ENCODE measurements at regions not wholly inside any gene's neighbourhood (a gene's known extent, or its start where the extent isn't known, plus 50 kb on each side); places are given as distances from the start of the nearest gene placed in this dataset.
A peak's percentile ranks its signal among the peaks of the same experiment; 100 is the strongest.
"Not testable (repeated sequence)": the region's sequence is repeated elsewhere in the genome, so short reads cannot be mapped to it uniquely, and the experiment has no call there.

DNA sequence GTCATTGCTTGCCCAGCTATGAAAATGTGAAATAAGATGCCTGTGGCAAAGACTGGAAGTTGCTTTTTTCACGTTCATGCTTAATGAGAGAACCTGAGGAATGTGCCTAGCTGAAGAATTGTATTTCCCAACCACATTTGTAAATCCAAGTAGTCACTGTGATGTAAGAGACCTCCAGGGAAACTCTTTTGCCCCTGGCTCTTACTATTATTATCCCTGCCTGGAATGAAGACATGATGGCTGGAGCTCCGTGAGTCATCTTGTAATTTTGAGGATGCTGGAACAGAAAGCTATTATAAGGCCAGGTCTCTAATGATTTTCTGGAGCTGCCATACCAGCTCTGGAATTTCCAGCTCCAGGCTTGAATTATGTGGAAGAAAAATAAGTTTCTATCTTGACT, 894.3 kb downstream of the DIAPH3 start:
- no peak for DNase-seq

DNA sequence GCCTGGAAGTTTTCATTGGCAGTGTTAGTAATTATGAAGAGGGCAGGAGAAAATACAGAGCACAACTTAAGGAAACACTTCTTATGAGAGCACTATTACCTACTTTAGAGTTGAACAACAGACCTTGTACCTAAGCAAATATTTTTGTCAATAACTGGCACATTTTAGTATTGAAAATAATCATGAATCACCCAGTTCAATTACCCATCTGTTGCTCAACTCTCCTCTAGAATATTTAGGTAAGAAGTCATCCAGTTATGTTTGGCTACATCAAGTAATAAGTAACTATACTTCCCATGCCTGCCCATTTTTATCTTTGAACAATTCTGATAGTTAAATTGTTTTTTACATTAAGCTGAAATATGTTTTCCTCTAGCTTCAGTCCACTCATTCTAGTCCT, 893.4 kb downstream of the DIAPH3 start:
- DNase-seq = no peak

DNA sequence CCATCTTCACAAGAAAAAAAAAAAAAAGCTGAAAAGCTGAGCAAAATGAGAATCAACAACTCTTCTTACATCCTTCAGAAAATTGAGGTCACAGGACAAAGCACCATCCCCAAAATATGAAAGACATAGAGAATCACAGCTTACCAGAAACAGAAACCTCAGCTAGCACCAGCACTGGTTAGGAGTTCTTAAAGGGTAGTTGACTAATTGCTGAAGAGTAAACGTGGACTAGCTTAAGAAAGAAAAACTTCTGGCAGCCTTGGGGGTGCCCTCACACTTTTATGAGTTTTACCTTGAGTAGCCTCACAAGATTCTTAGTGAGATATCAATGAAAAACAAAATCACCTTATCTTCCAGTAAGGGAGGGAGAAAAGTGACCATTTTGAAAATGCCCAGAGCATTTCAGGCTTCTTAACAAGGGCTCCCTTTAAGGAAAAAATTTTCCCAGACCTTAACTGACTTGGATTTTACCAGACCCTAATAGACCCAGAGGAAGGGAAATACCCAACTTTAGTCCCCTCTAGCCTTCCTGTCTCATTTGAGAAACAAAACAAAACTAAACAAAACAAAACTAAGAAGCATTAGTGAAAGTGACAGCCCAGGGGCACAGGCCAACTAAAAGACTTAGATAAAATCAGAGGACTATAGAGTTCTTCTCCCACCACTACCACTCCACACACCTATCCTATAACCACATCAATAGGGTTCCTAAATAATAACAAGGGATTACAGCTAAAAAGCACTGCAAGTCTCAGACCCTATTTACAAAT, 888.6 kb downstream of the DIAPH3 start:
- no peak for DNase-seq

DNA sequence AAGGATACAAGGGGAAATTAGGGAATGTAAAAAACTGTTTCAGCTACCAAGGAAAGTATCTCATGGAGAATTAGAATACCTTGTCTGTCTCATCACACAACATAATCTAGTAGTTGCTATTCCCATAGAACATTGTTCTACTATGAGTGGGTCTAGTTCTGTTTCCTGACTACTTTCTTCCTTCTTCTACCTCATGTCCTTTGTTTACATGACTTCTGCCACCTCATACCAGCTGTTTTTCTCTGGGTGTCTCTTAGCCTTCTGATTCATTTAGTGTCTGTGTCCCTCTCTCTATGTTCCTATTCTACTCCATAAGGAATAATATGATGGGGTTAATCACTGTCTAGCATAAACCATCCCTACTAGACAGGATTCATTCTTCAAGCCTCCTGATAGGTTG, 887.3 kb downstream of the DIAPH3 start:
- DNase-seq = no peak

DNA sequence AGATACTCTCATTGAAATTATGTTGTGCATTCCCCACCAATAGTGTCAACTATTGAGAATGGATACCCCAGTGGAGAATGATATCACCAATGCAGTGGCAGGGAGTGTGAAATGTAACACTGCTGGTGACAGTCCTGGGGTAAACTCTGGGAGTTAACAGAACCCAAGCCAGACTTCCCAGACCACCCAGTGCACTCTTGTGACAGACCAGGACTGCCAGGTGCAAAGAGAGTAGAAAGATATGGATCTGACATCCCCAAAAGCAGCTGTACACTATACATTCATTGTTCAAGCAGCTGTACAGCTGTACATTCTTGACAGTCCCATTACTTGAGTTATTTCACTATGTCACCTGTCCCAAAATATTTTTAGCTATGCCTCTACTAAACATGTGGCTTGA, 886.6 kb downstream of the DIAPH3 start:
- no peak for DNase-seq

DNA sequence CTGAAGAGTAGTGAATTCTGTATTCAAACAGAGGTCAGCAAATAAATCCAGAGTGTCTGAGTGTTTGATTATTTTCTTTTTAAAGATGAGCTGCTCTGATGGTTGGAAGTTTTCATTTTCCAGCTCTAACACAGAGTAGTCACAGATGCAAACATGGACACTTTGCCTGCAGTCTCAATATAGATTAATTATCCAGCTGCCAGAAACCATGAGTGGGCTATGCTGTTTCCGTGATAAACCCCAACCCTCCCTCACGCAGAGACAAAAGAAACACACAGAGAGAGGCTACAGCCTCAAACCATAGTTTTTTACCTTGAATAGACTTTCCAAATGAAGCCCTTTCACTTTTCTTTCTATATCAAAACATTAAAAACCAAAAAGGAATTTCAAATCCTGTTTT, 884.7 kb downstream of the DIAPH3 start:
- no peak for DNase-seq

DNA sequence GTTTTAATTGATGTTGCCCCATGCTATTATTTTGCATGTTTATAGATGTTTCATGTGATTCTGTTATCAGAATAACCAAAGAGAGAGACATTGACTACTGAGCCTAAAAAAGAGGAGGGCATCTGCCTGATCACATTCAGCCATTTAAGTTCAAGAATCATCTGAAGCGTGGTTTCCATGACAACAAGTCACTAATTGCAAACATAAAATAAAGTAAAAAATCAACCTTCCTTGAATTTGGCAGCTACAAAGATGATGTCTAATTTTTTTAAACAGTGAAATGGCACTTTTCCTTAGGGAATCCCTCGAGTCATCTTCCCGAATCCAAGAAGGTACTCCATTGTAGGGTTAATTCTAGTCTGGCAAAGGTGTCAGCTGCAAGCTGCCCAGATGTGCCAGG, 884.2 kb downstream of the DIAPH3 start:
- no peak for DNase-seq

DNA sequence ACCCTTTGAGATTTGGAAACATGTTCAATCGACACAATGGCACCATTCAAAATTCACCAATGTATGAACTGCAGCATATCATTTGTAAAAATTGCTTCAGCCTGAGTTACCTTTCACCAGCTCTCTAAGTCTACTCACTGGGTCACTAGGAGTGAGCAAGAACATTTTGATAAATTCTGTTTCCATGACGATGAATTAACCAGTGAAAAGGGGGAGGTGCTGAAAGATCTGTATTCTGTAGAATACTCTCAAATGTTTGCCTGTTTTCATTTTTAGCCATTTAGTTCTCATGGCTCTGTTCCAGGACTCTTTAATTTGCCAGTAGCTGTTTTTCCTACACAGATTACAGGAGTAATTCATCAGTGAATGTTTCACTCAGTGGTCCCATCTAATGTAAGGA, 883.4 kb downstream of the DIAPH3 start:
- DNase-seq = no peak

DNA sequence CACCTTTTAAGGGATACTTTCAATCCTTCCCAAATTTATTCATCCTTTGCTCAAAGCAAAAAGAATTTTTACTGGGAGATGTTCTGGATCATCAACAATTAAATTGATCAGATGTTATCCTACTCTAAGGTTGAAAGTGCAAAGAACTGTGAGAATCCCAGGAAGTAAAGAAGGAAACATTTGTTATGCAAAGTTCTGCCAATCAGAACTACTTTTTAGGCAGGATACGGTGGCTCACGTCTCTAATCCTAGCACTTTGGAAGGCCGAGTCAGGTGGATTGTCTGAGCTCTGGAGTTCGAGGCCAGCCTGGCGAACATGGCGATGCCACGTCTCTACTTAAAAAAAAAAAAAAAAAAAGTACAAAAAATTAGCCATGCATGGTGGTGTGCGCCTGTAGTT, 882.3 kb downstream of the DIAPH3 start:
- DNase-seq = no peak

DNA sequence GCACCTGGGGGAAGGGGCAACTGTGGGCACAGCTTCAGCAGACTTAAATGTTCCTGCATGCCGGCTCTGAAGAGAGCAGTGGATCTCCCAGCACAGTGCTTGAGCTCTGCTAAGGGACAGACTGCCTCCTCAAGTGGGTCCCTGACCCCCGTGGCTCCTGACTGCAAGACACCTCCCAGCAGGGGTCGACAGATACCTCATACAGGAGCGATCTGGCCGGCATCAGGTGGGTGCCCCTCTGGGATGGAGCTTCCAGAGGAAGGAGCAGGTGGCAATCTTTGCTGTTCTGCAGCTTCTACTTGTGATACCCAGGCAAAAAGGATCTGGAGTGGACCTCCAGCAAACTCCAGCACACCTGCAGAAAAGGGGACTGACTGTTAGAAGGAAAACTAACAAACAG, 871.5 kb downstream of the DIAPH3 start:
- not testable (repeated sequence) for DNase-seq

DNA sequence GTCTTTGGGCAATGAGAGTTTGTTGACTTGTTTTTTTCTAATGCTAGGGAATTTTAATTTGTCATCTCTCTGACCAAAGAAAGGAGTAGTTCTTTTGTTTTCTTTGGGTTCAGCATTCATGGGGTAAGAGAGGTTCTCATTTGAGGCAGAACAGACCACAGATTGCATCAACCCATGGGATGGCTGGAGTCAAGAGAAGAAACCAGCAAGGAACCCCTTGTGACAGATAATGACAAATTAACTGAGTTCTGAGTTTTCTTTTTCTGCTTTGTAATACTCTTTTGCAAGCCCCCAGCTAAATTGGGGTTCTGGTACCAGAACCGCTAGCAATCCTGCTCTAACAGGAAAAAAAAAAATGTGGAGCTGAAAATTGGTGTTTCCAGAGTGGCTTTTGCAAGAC, 864.1 kb downstream of the DIAPH3 start:
- DNase-seq = no peak

DNA sequence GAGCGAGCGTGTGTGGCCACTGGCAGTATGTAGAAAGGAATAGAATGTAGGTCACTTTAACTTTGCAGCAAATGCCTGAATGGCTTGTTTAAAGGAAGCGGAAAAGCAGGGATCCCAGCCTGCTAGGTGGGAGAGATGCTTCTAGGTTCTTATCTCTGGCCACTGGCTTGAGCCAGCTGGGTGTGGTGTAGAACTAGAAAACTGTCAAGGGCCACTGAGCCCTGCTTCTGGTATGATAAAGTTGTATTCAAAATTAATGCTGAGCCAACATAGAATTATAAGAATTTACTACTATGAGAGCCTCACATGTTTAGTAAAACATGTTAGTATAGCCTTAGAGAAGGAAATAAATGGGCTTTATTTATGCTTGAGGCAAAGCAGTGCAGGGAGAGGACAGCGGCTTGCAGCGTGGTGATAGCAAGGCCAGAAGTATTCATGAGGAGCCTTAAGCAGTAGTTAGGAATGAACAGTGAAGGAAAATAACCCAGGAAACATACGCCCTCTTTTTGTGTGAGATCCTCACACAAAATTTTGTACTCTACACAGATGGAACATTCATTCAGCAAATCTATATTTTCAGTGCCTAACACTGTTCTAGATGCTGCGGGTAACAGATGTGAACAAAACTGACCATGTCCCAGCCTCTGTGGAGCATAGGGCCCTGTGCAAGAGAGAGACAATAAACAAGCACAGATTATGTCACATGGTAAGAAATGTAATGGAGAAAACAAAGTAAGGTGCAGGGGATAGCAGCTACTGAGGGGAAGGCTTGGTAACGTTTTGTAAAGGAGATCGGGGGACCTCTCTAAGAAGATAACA, 863.2 kb downstream of the DIAPH3 start:
- DNase-seq = no peak

DNA sequence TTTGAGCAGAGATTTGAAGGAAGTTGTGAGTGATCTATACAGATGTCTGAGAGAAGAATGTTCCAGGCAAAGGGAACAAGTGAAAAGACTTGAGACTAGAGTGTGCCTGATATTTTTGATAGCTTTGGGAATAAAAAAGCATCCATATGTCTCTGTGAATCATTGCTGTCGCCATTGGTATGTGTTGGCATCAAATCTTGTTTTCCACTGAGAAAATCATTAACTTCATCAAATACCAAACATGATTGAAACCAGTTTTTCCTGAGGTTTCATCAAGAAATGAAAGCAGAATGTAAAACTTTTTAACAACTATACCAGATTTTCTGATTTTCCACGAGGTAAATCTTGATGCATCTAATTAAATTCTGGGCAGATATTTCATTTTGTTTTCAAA, 862.6 kb downstream of the DIAPH3 start:
- DNase-seq = no peak

DNA sequence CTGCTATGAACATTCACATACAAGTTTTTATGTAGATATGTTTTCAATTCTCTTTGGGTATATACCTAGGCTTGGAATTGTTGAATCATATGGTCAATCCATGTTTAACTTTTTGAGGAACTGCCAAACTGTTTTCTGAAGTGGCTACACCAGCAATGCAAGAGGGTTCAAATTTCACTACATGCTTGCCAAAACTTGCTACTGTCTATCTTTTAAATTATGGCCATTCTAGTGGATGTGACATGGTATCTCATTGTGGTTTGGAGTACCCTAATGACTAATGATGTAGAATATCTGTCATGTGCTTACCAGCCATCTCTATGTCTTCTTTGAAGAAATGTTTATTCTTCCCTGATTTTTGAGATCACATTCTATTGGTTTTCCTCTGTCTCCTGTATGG, 860.3 kb downstream of the DIAPH3 start:
- no peak for DNase-seq

DNA sequence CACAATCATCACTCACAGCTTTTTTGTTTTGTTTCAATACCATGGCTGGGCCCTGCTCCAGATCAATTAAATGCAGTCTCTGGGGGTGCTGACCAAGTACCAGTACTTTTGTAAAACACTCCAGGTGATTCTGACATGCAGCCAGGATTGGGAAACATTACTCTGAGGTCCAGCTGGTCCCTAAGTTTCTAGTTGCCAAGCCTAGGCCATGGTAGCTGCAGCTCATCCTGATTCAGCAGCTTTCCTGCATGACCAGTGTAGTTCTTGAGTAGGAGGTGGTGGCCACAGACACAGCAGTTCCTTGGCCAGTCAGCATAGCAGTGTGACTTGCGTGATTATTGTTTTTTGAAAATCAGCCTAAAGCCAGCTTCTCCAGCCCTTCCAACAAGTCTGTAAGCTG, 859.1 kb downstream of the DIAPH3 start:
- no peak for DNase-seq

DNA sequence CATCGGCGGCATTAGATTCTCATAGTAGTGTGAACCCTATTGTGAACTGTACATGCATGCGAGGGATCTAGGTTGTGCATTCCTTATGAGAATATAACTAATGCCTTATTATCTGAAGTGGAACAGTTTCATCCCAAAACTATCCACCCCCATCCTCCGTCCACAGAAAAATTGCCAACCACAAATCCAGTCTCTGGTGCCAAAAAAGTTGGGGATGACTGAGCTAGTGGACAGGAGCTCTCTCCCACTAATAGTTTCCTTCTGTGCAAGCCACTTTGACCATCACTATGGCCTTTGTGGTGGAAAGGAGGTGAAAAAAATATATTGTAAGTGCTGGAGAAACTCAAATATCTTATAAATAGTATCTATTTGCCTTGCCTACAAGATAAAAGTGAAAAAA, 857.8 kb downstream of the DIAPH3 start:
- DNase-seq = no peak

DNA sequence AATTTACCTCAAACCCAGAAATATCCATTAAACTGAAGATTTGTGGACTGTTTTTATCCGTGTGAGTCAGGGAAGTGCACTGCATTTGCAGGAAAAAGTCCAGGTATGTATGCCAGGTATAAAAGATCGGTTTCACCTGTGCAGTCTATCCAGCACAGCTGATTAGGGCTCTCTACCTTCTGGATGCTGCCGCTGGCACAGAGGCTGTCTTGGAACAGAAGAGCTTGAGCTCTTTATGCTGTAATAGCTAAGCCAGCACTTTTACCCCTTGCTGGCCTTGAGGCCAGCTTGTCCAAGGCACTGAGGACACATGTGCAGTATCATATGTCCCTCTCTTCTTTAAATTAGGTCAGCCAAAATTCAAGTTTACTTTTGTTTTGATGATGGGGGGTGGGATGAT, 851.0 kb downstream of the DIAPH3 start:
- no peak for DNase-seq

DNA sequence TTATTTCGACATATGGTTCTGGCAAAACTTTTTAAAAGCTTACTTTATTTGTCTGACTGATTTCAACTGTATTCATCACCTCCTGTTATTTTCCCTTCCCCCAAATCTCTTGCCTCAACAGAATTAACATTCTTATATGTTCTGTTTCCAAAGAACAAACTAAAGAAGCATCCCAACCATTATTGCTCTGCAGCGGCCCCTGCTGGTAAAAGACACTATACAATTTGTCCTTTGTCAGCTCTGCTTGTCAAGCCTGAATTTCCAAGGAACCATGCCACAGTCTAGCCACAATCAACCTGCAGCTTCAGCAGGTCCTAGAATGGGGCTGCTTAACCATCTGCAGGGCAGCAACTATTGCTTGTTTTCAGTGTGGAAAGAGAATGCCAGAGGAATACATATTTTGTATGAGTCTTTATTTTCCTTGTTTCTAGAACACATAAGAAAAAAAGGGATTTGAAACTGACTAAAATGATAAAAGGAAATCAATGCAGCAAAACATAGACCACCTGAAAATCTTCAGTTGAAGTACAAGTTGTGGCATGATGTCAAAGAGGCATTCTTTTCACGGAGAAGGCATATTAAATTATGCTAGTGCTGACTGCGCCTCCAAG, 845.3 kb downstream of the DIAPH3 start:
- peak; percentile 39 for DNase-seq

DNA sequence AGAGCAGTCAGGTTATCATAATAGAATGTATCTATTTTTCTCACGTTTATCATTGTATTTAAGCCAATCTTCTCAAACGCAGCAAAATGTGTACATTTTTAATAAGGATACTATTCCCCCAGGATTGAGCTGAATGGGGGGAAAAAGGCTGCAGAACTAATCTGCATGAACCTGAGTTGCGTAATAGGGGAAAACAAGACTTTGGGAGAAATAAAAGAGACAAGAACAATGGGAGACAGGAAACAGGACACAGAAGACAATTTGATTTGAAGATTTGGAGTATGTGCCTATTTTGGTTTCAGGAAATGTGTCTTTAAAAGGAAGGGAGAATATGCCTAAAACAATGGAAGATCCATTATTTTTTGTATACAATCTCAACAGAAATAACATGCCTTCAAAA, 844.5 kb downstream of the DIAPH3 start:
- DNase-seq = no peak

DNA sequence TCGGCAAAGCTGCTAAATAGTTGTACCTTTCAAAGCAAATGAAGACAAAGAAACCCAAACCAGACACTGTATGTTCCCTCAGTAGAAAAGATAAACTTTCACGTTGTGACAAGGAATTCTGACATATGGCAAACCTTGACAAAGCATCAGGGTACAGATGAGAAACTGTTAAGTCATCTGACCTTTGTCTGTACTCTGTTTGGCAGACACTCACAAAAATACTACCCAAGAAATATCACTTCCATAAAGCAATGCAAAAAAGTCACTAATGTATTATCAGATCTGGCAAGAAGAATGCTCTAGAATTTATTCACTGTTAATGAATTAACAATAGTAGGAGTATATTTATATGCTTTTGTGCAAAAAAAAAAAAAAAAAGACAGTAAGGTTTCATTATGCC, 843.7 kb downstream of the DIAPH3 start:
- DNase-seq = no peak

DNA sequence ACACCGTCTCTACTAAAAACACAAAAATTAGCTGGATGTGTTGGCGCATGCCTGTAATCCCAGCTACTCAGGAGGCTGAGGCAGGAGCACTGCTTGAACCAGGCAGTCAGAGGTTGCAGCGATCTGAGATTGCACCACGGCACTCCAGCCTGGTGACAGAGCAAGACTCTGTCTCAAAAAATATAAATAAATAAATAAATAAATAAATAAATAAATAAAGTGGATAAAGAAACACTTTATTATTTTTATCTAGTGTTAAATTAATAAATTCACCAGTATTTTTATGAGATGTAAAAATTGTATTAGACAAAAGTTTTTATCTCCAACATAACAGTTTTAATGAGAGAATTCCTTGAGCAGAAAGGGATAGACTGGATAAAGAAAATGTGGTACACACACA, 839.3 kb downstream of the DIAPH3 start:
- not testable (repeated sequence) for DNase-seq

DNA sequence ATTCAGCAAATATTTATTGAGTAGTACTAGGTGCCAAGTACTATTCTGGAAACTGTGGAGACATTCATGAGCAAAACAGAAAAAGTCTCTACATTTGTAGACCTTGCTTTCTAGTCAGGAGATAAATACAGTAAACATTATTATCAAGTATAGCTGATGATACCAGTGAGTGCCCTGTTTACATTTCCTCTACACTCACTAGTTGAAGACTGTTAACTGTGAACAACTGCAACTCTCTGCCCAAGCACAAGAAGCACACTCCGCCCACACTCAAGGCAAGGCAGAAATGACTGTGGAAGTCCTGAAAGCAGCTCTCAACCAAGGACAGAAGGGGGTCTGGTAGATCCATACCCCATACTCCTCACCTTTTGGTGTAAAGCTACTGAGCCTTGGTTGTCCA, 837.0 kb downstream of the DIAPH3 start:
- no peak for DNase-seq

DNA sequence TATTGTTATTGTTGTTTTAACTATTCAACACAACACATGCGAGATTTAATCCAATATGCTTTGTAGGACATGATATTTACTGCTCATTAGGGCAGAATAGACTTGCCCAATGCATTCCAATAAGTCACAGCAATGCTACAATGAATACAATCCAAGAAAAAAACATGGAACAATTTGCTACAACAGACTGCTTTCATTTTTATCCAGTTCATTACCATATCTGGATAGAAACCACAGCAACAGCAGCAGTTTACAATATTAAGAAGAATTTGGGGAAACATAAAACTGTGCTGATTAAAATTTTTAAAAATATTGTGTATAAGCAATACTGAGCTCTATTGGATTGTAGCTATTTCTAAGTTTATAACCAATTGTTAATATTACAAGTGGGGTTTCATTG, 833.0 kb downstream of the DIAPH3 start:
- no peak for DNase-seq

DNA sequence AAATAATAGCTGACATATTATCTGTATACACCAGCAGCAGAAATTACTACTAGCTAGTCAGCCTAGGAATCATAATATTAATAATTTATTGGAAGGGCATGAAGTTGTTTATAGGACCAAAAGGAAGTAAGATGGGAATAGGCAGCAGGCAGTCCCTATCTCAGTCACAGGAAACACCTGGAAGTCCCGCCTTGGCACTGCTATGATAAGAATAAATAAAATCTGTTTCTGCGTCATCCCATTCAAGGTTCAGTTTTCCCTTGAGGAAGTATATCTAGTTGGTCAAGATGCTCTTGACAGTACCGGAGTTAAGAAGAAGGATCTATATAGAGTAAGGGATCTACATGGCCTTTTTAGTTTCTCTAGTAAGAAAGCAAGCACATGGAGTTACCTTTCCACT, 830.8 kb downstream of the DIAPH3 start:
- no peak for DNase-seq
